Kidney epithelial cell (primary cell): ENCODE measurements at regions not wholly inside any gene's neighbourhood (a gene's known extent, or its start where the extent isn't known, plus 50 kb on each side); places are given as distances from the start of the nearest gene placed in this dataset.
A peak's percentile ranks its signal among the peaks of the same experiment; 100 is the strongest.
"Not testable (repeated sequence)": the region's sequence is repeated elsewhere in the genome, so short reads cannot be mapped to it uniquely, and the experiment has no call there.

Experiments used
- DNase-seq: peaks from one replicate; pipeline ENCODE4 v3.0.0-alpha.2; 2010; ENCODE audit warnings: low read depth
- H3K27me3 ChIP-seq: 2 replicates; pipeline ENCODE4 v1.6.0; 2011; ENCODE audit warnings: low read length; ENCODE audit not compliant: control insufficient read depth, insufficient read depth
- H3K36me3 ChIP-seq: 2 replicates; pipeline ENCODE4 v1.5.1; 2011; ENCODE audit warnings: low read length; ENCODE audit not compliant: control insufficient read depth, insufficient read depth
- H3K4me3 ChIP-seq: 2 replicates; pipeline ENCODE4 v1.5.1; 2011; ENCODE audit warnings: low read depth, mild to moderate bottlenecking, control low read depth, low read length
- CTCF ChIP-seq: IDR thresholded peaks from 2 replicates; pipeline ENCODE4 v1.5.1; 2011; ENCODE audit warnings: mild to moderate bottlenecking, moderate library complexity, low read length, control low read depth, inconsistent platforms; ENCODE audit not compliant: insufficient read depth, poor library complexity, severe bottlenecking

DNA sequence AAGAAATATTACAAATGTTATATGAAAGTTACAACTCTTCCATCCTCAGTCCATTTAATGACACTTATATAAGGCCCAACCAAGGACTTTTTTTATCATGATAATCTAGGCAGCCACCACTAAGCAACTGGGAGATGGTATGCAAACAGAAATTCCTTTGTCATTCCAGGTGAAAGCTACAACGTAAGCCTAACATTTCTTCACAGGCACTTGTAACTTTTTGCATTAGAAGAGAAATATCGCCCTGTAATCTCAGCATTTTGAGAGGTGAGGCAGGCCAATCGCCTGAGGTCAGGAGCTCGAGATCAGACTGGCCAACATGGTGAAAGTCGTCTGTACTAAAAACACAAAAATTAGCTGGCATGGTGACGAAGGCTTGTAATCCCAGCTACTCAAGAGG lies 581.2 kb upstream of the SLC8A1 start:
- Histone ChIP-seq H3K36me3 (no peaks in the 10 kb centered on the region), H3K27me3 (no peaks in the 10 kb centered on the region), H3K4me3 (no peak overlapping the region)
- TF ChIP-seq CTCF: no peak
- no peak for DNase-seq

GRCh38 chr2:41038408-41038807 lies 586.5 kb upstream of the SLC8A1 start:
- H3K27me3 ChIP-seq: no peaks in the 10 kb centered on the region
- H3K4me3 ChIP-seq: no peak overlapping the region
- TF ChIP-seq CTCF: no peak
- no peaks in the 10 kb centered on the region for H3K36me3 ChIP-seq
- DNase-seq: peak; percentile 14

DNA sequence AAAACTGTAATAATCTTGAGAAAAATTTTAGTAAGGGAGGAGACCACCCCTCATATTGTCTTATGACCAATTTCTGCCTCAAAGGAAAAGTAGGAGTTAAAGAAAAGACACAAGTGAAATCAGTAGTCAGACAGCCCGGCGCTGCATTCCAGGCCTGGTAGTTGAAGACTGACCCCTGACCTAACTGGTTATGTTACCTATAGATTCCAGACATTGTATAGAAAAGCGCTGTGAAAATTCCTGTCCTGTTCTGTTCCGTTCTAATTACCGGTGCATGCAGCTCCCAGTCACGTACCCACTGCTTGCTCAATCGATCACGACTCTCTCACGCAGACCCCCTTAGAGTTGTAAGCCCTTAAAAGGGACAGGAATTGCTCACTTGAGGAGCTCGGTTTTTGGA lies 587.9 kb upstream of the SLC8A1 start:
- not testable (repeated sequence) for H3K4me3 ChIP-seq, H3K36me3 ChIP-seq, DNase-seq, H3K27me3 ChIP-seq

GRCh38 chr2:41040782-41041520 lies 589.1 kb upstream of the SLC8A1 start:
- H3K4me3 ChIP-seq: no peak overlapping the region
- H3K36me3 ChIP-seq: no peaks in the 10 kb centered on the region
- H3K27me3 ChIP-seq: no peaks in the 10 kb centered on the region
- DNase-seq: no peak
- TF ChIP-seq CTCF: no peak

DNA sequence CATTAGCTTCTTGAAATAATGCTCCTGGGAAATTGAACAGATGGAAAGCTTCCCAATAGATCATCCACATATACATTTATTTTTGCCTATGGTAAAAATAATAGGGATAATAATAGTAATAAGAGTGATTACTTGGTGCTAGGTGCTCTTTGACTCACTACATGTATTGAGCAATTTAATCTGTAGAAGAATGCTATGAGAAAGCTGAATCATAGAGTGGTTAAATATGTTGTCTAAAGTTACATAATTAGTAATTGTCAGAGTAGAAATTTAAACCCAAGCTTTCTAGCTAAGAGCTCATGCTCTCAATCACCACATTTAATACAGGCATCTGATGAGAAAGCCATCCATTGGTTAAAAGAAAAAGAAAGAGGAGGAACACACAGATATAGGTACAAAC lies 590.5 kb upstream of the SLC8A1 start:
- DNase-seq: no peak
- H3K4me3 ChIP-seq: no peak overlapping the region
- no peaks in the 10 kb centered on the region for H3K36me3 ChIP-seq
- H3K27me3 ChIP-seq: no peaks in the 10 kb centered on the region
- no peak for TF ChIP-seq CTCF

DNA sequence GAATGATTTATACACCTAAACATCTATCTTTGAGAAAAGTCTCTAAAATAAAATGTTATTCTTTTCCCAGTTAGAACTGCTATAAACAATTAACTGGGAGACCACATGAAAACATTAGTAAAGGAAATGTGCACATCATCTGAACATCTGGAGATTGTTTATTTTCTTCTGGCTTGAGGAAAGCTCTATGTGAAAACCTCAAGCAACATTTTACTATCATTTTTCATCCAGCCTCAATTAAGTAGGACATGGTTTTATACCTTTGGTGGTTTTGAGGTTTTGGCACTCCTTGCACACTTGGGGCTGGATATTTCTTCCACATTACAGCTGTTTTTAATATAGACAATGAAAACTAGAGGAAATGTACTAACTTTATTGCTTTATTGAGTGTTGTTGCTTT lies 609.5 kb upstream of the SLC8A1 start:
- Histone ChIP-seq H3K27me3 (no peaks in the 10 kb centered on the region), H3K36me3 (no peaks in the 10 kb centered on the region), H3K4me3 (no peak overlapping the region)
- no peak for TF ChIP-seq CTCF
- DNase-seq: peak; percentile 26
